Ectodermal cell (in vitro differentiated cells): ENCODE measurements at regions not wholly inside any gene's neighbourhood (a gene's known extent, or its start where the extent isn't known, plus 50 kb on each side); places are given as distances from the start of the nearest gene placed in this dataset.
"Not testable (repeated sequence)": the region's sequence is repeated elsewhere in the genome, so short reads cannot be mapped to it uniquely, and the experiment has no call there.

Experiments used
- H3K27ac ChIP-seq: 2 replicates; pipeline ENCODE4 v1.7.0; 2013; ENCODE audit warnings: mild to moderate bottlenecking, low read depth, low read length; ENCODE audit not compliant: insufficient read depth, poor library complexity, severe bottlenecking
- H3K27me3 ChIP-seq: 2 replicates; pipeline ENCODE4 v1.7.0; 2013; ENCODE audit warnings: mild to moderate bottlenecking, low read length; ENCODE audit not compliant: insufficient read depth, control insufficient read depth, poor library complexity, severe bottlenecking
- H3K36me3 ChIP-seq: one replicate; pipeline ENCODE4 v1.7.0; 2013; ENCODE audit warnings: low read length; ENCODE audit not compliant: control insufficient read depth, insufficient read depth
- H3K4me1 ChIP-seq: one replicate; pipeline ENCODE4 v1.7.0; 2013; ENCODE audit warnings: low read length; ENCODE audit not compliant: control insufficient read depth, insufficient read depth
- H3K4me3 ChIP-seq: 2 replicates; pipeline ENCODE4 v1.7.0; 2013; ENCODE audit warnings: low read depth, low read length, control low read depth; ENCODE audit not compliant: insufficient read depth
- H3K9me3 ChIP-seq: 2 replicates; pipeline ENCODE4 v1.7.0; 2013; ENCODE audit warnings: mild to moderate bottlenecking, low read length, moderate library complexity; ENCODE audit not compliant: control insufficient read depth
- WGBS, 2 experiments: methylation state at CpG; one replicate each; pipeline ENCODE4 v1.1.7; 2013; ENCODE audit warnings: missing lambda C conversion rate in 2 of 2; 5-methylcytosine and 5-hydroxymethylcytosine counted together

DNA sequence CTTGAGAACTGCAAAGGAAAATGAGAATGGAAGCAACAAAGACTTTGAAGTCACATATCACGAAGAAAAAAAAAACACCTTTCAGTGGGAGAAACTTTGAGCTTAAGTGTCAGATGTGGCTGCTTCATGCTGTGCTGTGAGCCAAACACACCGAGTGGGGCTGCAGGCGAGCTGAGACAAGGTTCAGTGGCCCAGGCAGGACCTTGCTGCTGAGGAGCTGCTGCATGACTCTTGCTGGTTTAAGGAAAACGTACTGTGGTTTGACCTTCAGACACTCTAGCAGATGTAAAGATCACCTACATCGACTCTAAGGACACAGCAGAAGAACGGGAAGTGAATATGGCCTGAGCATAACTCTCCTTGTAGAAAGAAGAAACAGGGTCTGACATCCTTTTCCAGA is 118.1 kb upstream of the OR4E1 start:
- Histone ChIP-seq H3K4me1 (no peaks in the 10 kb centered on the region), H3K27ac (no peak overlapping the region), H3K9me3 (no peaks in the 10 kb centered on the region), H3K4me3 (no peak overlapping the region), H3K36me3 (no peaks in the 10 kb centered on the region), H3K27me3 (no peaks in the 10 kb centered on the region)
- 69 to 74% methylated on average over 6 of the region's 6 CpGs for WGBS, 2 experiments

DNA sequence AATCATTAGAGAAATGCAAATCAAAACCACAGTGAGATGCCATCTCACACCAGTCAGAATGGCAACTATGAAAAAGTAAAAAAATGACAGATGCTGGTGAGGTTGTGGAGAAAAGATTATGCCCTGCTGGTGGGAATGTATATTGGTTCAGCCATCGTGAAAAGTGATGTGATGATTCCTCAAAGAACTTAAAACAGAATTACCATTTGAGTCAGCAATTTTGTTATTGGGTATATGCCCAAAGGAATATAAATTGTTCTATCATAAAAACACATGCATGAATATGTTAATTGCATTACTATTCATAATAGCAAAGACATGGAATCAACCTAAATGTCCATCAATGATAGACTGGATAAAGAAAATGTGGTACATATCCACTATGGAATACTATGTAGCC is 115.1 kb upstream of the OR4E1 start:
- 83 to 93% methylated on average over 1 of the region's 1 CpG for WGBS, 2 experiments
- H3K27me3 ChIP-seq, H3K36me3 ChIP-seq, H3K27ac ChIP-seq, H3K4me3 ChIP-seq, H3K4me1 ChIP-seq, H3K9me3 ChIP-seq: not testable (repeated sequence)

DNA sequence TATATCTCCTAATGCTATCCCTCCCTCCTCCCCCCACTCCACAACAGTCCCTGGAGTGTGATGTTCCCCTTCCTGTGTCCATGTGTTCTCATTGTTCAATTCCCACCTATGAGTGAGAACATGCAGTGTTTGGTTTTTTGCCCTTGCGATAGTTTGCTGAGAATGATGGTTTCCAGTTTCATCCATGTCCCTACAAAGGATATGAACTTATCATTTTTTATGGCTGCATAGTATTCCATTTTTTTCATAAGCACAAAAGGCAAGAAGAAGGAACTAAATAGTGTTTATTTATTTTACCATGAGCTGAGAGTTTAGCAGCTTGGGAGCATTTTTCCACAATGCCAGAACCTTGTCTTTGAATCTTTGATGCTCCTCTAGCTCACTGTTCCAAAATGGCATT is 113.6 kb upstream of the OR4E1 start:
- WGBS, 2 experiments = 80% methylated on average over 1 of the region's 1 CpG; no CpG with 5 or more reads in 1 of the 2 experiments
- not testable (repeated sequence) for H3K9me3 ChIP-seq, H3K36me3 ChIP-seq, H3K4me1 ChIP-seq, H3K27ac ChIP-seq, H3K4me3 ChIP-seq, H3K27me3 ChIP-seq

DNA sequence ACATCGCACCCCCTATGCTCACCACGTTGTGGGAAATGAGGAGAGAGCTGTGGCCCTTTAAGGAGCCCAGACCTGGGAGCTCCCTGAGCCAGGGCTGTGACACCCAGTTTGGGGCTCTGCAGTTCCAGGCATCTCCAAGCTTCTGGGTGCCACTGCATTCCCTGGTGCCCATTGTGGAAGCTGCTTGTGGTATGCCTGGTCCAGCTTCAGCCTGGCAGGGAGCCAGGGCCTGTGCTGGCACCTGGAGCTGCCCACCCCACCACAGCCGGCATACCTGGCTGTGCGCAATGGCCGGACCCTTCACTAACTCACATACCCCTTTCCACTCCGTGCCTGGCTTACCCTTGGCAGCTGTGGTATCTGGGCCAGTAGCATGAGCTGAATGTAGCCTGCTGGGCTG is 107.9 kb upstream of the OR4E1 start:
- Histone ChIP-seq H3K4me1 (no peaks in the 10 kb centered on the region), H3K9me3 (no peaks in the 10 kb centered on the region), H3K4me3 (no peak overlapping the region), H3K36me3 (no peaks in the 10 kb centered on the region), H3K27me3 (no peaks in the 10 kb centered on the region), H3K27ac (no peak overlapping the region)
- 91 to 93% methylated on average over 6 of the region's 6 CpGs for WGBS, 2 experiments

DNA sequence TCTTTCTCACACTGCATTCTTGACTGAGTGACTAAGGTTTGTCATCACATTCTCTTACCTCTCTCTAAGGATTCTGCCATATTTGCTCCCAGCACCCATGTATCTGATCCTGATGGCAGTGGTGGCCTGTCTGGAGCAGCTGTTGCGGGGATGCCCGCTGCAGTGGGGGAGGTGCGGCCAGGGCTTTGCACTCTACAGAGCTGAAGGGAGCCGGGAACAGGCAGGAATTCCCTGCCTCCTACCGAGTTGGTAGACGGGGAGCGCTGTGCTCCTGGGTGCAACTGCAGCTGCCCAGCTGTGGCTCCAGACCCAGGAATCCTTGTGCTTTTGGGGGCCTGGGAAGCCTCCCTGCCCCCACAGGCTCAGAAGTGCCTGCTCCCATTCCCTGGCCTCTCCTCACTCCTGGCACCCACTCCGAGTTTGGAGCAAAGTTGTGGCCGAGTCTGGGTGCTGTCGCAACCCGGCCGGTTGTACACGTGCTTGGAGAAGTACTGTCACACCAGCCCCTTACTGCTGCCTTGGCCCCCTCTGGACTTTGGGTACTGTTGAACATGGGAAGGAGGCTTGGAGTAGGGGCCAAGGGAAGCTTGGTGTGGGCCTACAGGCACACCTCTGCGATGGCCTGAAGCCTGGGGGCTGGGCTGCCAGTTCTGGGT is 106.9 kb upstream of the OR4E1 start:
- Histone ChIP-seq H3K4me3 (no peak overlapping the region), H3K36me3 (no peaks in the 10 kb centered on the region), H3K9me3 (no peaks in the 10 kb centered on the region), H3K27me3 (no peaks in the 10 kb centered on the region), H3K27ac (no peak overlapping the region), H3K4me1 (no peaks in the 10 kb centered on the region)
- WGBS, 2 experiments = 86 to 88% methylated on average over 14 of the region's 14 CpGs

DNA sequence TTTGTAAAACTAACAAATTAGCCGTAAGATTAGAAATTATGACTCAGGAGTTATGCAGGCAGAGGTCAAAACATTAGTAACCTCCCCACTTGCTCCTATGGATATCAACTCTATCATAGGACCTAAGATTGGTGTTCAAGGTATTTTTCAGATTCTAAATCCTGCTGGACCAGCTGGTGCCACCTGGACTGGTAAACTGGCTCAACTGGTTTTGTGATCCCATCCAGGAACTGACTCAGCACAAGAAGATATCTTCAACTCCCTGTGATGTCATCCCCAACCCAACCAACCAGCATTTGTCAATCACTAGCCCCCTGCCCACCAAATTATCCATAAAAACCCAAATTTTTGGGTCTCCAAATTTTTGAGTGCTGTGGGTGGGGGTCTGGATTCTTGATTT is 98.1 kb upstream of the OR4E1 start:
- 97 to 100% methylated on average over 1 of the region's 1 CpG for WGBS, 2 experiments
- no peaks in the 10 kb centered on the region for H3K27me3 ChIP-seq
- H3K36me3 ChIP-seq = no peaks in the 10 kb centered on the region
- H3K27ac ChIP-seq = no peak overlapping the region
- H3K9me3 ChIP-seq = no peaks in the 10 kb centered on the region
- H3K4me1 ChIP-seq = no peaks in the 10 kb centered on the region
- no peak overlapping the region for H3K4me3 ChIP-seq

DNA sequence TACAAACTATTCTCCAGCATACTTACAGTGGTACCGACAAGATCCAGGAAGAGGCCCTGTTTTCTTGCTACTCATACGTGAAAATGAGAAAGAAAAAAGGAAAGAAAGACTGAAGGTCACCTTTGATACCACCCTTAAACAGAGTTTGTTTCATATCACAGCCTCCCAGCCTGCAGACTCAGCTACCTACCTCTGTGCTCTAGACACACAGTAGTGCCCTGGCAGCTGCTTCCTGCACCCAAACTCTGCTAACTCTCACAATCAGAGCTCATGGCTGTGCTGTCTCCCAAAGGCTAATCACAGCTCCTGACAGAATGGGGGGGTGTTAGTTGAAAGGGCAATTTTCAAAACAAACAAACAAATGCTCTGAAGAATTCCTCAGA is 95.2 kb upstream of the OR4E1 start:
- no peaks in the 10 kb centered on the region for H3K4me1 ChIP-seq
- WGBS, 2 experiments = 91 to 100% methylated on average over 2 of the region's 2 CpGs
- H3K27me3 ChIP-seq = no peaks in the 10 kb centered on the region
- no peaks in the 10 kb centered on the region for H3K9me3 ChIP-seq
- H3K27ac ChIP-seq = no peak overlapping the region
- H3K36me3 ChIP-seq = no peaks in the 10 kb centered on the region
- H3K4me3 ChIP-seq = no peak overlapping the region

DNA sequence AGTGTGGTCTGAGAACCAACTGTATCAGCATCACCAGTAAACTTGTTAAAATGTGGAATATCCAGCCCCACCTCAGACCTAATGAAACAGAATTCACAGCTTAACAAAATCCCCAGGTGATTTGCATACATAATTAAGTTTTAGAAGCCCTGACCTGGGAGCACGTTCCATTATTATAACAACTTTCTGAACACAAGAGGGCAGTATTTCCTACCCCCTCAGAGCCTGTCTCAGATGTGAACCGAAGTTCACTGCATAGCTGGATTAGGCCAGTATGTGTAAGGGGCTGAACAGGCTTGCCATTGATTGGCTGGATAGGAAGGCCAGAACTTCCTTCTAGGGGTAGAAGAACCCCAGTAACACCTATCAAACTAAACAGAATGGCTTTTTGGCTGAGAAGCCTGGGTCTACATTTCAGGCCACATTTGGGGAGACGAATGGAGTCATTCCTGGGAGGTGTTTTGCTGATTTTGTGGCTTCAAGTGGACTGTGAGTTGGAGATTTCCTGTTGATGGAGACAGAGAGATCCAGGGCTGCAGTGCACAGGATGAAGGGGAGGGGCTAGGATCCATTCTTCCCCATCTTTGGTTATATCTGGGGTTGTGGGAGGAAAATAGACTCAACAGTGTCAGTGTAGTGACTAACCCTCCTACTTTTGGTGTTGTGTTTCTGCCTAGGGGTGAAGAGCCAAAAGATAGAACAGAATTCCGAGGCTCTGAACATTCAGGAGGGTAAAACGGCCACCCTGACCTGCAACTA is 94.7 kb upstream of the OR4E1 start:
- no peaks in the 10 kb centered on the region for H3K27me3 ChIP-seq
- H3K4me1 ChIP-seq = no peaks in the 10 kb centered on the region
- no peak overlapping the region for H3K27ac ChIP-seq
- no peaks in the 10 kb centered on the region for H3K9me3 ChIP-seq
- 61 to 72% methylated on average over 4 to 5 of the region's 5 CpGs for WGBS, 2 experiments
- H3K36me3 ChIP-seq = no peaks in the 10 kb centered on the region
- H3K4me3 ChIP-seq = no peak overlapping the region

DNA sequence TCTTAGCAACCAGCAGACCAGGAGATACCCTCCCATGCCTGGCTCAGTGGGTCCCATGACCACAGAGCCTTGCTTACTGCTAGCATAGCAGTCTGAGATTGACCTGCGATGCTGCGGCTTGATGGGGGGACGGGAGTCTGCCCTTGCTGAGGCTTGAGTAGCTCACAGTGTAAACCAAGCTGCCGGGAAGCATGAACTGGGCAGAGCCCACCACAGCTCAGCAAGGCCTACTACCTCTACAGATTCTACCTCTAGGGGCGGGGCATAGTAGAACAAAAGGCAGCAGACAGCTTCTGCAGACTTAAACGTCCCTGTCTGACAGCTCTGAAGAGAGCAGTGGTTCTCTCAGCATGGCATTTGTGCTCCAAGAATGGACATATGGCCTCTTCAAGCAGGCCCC is 86.7 kb upstream of the OR4E1 start:
- not testable (repeated sequence) for H3K4me3 ChIP-seq, H3K27ac ChIP-seq, H3K9me3 ChIP-seq, H3K27me3 ChIP-seq, H3K36me3 ChIP-seq, H3K4me1 ChIP-seq
- 58% methylated on average over 6 of the region's 6 CpGs for WGBS, 2 experiments

DNA sequence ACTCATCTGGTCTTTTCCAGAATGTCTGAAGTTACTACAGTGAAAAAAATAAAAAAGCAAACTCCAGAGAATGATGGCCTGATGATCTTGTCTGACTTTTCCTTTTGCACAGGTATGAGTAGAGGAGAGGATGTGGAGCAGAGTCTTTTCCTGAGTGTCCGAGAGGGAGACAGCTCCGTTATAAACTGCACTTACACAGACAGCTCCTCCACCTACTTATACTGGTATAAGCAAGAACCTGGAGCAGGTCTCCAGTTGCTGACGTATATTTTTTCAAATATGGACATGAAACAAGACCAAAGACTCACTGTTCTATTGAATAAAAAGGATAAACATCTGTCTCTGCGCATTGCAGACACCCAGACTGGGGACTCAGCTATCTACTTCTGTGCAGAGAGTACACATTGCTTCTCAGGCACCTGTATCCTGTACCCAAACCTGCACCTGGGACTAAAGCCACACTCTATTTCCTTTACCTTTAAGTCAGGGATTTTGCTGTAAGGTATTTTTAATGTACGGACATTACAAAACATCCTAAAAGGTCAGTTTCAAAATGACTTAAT is 75.8 kb upstream of the OR4E1 start:
- 88 to 95% methylated on average over 4 to 5 of the region's 5 CpGs for WGBS, 2 experiments

More for the DNA sequence above, 75.8 kb upstream of the OR4E1 start:
- no peaks in the 10 kb centered on the region for H3K36me3 ChIP-seq
- H3K4me1 ChIP-seq = no peaks in the 10 kb centered on the region
- H3K9me3 ChIP-seq = no peaks in the 10 kb centered on the region
- no peak overlapping the region for H3K27ac ChIP-seq
- H3K4me3 ChIP-seq = no peak overlapping the region
- peaks cover 3% of the 10 kb centered on the region for H3K27me3 ChIP-seq
